ENCODE measurements at regions not wholly inside any gene's neighbourhood (a gene's known extent, or its start where the extent isn't known, plus 50 kb on each side); places are given as distances from the start of the nearest gene placed in this dataset.
"Not testable (repeated sequence)": the region's sequence is repeated elsewhere in the genome, so short reads cannot be mapped to it uniquely, and the experiment has no call there.

DNA sequence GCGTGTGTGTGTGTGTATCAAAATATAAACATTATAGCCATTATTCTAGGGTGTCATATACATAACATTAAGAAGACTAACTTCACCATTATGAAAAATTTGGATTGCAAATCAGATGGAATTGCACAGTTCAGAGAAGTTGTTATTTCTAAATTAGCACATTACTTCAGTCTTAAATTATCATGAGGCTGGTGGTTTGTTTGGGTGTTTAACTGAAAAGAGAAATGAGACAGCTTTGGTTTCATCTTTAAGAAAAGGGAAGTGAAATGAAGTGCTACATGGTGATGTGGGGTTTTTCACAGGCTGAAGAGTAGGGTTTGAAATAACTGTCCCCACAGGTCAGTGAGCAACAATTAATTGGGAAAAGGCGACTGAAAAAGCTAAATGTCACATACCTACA is 161.2 kb upstream of the XIRP2 start:
- no peak for TF ChIP-seq CTCF (IDR thresholded peaks at IDR 0.05; ENCODE audit: low read depth, low read length)
- no peak for DNase-seq (ENCODE audit: extremely low read depth, low read depth)

DNA sequence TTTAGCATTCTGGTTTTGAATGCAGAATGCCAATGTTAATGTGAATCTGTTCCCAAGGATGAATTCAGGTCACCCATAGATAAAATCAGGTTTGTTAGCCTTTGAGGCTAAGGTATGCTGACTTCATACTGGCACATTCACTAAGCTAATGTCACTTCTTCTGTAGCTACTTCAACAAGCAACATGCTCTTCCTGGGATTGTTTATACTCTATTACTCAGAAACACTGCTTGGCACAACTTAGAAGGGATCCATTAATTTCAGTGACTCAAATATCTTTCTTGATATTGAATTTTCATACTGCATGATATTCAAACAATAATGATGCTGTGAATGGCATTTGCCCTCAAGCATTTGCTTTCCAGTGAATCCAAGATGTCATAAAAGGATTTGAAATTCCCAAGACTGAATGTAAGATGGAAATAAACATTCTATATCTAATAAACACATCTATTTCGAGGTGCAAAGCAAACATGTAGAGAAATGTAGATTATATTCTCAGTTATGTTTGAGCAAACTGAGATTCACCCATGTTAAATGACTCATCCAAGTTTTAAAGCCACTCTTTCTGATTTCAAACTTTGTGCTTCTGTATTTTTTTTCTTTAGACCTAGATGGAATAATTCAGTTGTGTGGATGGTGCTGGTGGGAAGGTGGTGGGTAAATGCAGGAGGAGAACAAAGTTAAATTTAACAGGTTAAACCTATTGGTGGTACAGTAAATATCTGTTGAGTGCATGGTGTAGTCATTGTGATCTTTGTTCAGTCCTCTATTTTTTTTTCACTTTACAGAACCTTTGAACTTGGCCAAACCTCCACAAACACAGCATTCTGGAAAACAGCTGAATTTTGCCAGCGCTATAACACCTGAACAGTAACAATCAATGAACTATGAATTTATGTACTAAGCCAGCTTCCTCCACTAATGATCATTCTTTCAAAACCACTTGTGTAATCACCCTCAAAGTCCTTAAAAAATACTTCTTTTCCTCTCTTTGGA is 162.1 kb upstream of the XIRP2 start:
- no peak for DNase-seq (ENCODE audit: extremely low read depth, low read depth)

GRCh38 chr2:166716968-166717367 is 171.3 kb upstream of the XIRP2 start:
- no peak for TF ChIP-seq CTCF (IDR thresholded peaks at IDR 0.05; ENCODE audit: low read depth, low read length)

More for the DNA sequence above, 162.1 kb upstream of the XIRP2 start:
- no peak for TF ChIP-seq CTCF (IDR thresholded peaks at IDR 0.05; ENCODE audit: low read depth, low read length)

DNA sequence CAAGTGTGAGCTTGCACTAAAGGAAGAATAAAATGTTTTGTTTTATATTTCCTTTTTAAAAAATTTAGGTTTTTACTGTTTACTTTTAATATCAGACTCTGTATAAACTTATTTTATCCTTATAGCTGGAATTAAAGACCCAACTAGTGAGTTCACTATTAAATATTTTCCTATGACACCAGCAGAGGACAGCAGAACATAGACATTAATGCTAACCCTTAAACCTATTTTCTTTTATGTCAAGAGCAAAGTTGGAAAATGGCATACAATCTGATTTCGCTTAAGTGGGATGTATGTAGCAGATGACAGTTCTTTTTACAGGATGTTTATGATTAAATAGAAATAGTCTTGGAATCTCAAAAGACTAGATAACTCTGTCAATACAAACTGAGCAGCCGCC is 188.2 kb upstream of the XIRP2 start:
- DNase-seq (ENCODE audit: extremely low read depth, low read depth): no peak
- TF ChIP-seq CTCF (IDR thresholded peaks at IDR 0.05; ENCODE audit: low read depth, low read length): peak; percentile 7

More at GRCh38 chr2:166716968-166717367, 171.3 kb upstream of the XIRP2 start:
- no peak for DNase-seq (ENCODE audit: extremely low read depth, low read depth)

DNA sequence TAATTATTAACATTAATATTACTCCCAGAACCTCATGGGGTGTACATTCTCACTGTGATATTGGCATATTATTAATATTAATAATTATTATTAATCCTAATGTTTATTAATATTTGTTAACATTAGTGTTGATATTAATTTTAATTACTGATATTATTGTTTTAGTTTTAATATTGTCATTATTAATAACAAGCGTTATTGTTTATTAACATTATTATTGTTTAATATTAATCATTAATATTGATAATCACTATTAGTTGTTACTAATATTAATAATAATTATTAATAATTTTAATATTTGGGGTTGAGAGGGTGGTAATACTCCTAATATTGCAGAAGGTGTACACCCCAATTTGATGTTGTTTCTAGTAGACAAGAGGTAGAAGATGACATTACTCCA is 193.1 kb upstream of the XIRP2 start:
- TF ChIP-seq CTCF (IDR thresholded peaks at IDR 0.05; ENCODE audit: low read depth, low read length): no peak
- DNase-seq (ENCODE audit: extremely low read depth, low read depth): no peak

- not testable (repeated sequence) for DNase-seq (ENCODE audit: extremely low read depth, low read depth)
Observed at GRCh38 chr2:166686057-166686456, 192.0 kb upstream of the SCN7A start.

DNA sequence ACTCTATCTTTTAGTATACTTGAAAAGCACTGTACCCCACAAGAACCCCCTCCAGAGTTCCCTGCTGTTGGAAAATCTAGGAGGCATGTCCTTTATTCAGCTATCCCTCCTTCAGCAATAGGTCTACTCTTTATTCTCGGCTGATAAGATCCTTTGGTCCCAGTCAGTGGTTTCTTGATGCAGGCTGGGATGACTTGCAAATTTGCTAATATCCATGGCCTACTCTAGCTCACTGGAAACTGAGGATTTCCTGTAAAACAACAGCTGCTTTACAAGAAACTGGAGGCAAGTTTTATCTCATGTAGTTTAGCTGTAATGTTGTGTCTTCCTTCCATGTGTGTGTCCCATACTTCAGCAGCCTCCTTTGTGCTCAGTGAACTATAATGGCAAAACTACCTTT is 183.9 kb upstream of the SCN7A start:
- no peak for TF ChIP-seq CTCF (IDR thresholded peaks at IDR 0.05; ENCODE audit: low read depth, low read length)
- no peak for DNase-seq (ENCODE audit: extremely low read depth, low read depth)

Measured in AG09319 (cell line).